ENCODE measurements at regions not wholly inside any gene's neighbourhood (a gene's known extent, or its start where the extent isn't known, plus 50 kb on each side); places are given as distances from the start of the nearest gene placed in this dataset.

DNA sequence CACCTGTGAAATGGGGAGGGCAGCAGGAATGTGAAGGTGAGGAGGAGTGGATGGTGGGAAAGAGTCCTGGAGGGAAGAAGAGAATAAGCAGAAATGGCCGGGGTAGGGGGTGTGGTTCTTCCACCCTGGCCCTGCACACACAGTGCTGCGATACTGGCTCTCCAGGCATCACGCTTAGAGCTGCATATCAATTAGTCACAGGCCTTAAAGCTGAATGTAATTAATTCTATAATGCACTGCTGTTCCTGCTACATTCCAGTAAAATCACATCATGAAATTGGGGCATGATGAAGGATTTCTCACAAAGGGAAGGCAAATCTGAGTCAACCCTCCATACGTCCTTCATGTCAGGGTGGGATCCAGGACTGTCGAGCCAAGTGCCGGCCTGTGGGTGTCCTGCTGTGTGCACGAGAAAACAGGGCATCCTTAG lies 566.1 kb downstream of the BCL11B start (continued):
- TF ChIP-seq, protein P1, sequence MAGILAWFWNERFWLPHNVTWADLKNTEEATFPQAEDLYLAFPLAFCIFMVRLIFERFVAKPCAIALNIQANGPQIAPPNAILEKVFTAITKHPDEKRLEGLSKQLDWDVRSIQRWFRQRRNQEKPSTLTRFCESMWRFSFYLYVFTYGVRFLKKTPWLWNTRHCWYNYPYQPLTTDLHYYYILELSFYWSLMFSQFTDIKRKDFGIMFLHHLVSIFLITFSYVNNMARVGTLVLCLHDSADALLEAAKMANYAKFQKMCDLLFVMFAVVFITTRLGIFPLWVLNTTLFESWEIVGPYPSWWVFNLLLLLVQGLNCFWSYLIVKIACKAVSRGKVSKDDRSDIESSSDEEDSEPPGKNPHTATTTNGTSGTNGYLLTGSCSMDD (CRISPR knock-in tag; IDR thresholded peaks at IDR 0.05), result no peak
- no peak for TF ChIP-seq JARID2 (CRISPR knock-in tag; IDR thresholded peaks at IDR 0.05; ENCODE audit: insufficient replicate concordance)
- TF ChIP-seq, protein P2, sequence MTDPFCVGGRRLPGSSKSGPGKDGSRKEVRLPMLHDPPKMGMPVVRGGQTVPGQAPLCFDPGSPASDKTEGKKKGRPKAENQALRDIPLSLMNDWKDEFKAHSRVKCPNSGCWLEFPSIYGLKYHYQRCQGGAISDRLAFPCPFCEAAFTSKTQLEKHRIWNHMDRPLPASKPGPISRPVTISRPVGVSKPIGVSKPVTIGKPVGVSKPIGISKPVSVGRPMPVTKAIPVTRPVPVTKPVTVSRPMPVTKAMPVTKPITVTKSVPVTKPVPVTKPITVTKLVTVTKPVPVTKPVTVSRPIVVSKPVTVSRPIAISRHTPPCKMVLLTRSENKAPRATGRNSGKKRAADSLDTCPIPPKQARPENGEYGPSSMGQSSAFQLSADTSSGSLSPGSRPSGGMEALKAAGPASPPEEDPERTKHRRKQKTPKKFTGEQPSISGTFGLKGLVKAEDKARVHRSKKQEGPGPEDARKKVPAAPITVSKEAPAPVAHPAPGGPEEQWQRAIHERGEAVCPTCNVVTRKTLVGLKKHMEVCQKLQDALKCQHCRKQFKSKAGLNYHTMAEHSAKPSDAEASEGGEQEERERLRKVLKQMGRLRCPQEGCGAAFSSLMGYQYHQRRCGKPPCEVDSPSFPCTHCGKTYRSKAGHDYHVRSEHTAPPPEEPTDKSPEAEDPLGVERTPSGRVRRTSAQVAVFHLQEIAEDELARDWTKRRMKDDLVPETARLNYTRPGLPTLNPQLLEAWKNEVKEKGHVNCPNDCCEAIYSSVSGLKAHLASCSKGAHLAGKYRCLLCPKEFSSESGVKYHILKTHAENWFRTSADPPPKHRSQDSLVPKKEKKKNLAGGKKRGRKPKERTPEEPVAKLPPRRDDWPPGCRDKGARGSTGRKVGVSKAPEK (CRISPR knock-in tag; IDR thresholded peaks at IDR 0.05; ENCODE audit: borderline replicate concordance), result no peak

DNA sequence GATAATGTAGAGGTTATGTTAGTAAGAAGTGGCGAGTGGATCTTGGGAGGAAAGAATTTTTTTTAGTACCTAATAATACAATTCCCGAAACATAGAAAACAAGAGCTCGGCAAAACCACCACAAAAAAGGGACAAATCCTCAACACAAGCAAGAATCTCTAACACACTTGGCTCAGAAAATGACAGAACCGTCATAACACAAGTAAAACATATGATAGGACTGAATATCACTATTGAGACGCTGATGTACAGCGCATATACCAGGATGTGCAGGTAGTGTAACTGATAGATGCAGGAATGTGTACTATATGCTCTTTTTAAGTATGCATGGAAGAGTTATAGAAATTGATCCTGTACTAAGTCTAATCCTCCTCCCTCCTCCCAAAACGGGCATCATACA lies 564.5 kb downstream of the BCL11B start:
- no TSS peak for BruUV-seq (replicated peaks)
- ATAC-seq, result no peak

More for the DNA sequence above, 564.5 kb downstream of the BCL11B start:
- CTCF ChIA-PET (ENCODE audit: low intra/inter-chr PET ratio, low total read pairs), result no interaction called here
- in situ Hi-C loops (cut with HindIII; ENCODE audit: extremely low pct_ligation_motif_present, low pct_unique_long_range_greater_than_20kb), result no loop called here
- H3K36me3 ChIP-seq (replicated peaks in 1 of 2; ENCODE audit: control insufficient read depth in 1 of 2, insufficient read depth in 2 of 2, low read length in 2 of 2), result no peaks in the 10 kb centered on the region
- no peak overlapping the region for H3K27ac ChIP-seq (ENCODE audit: extremely low read length, insufficient read depth, low read length)
- no peaks in the 10 kb centered on the region for H4K20me1 ChIP-seq (ENCODE audit: insufficient read depth, low read length)
- no peaks in the 10 kb centered on the region for H3K79me2 ChIP-seq (ENCODE audit: insufficient read depth, low read length)
- TF ChIP-seq HMGA1 (CRISPR knock-in tag; conservative IDR thresholded peaks at IDR 0.05) (no peak), ZNF256 (CRISPR knock-in tag; conservative IDR thresholded peaks at IDR 0.05) (no peak), ARNT (IDR thresholded peaks at IDR 0.05) (no peak), ZNF709 (CRISPR knock-in tag; IDR thresholded peaks at IDR 0.05) (no peak), ZNF136 (CRISPR knock-in tag; IDR thresholded peaks at IDR 0.05; ENCODE audit: low read depth) (no peak), NCOA5 (CRISPR knock-in tag; IDR thresholded peaks at IDR 0.05) (no peak), CBX1 (IDR thresholded peaks at IDR 0.05; ENCODE audit: low read depth) (no peak)
- TF ChIP-seq, protein P3, sequence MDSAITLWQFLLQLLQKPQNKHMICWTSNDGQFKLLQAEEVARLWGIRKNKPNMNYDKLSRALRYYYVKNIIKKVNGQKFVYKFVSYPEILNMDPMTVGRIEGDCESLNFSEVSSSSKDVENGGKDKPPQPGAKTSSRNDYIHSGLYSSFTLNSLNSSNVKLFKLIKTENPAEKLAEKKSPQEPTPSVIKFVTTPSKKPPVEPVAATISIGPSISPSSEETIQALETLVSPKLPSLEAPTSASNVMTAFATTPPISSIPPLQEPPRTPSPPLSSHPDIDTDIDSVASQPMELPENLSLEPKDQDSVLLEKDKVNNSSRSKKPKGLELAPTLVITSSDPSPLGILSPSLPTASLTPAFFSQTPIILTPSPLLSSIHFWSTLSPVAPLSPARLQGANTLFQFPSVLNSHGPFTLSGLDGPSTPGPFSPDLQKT (CRISPR knock-in tag; IDR thresholded peaks at IDR 0.05; ENCODE audit: borderline replicate concordance), result no peak
- H3K9me3 ChIP-seq (ENCODE audit: low read length), result peaks cover 9% of the 10 kb centered on the region; the same call in 1 of the 2 replicates
- no peak overlapping the region for H3K9ac ChIP-seq (ENCODE audit: insufficient read depth, low read depth, low read length)
- FAIRE-seq (no peak), DNase-seq (ENCODE audit: low spot score) (no peak)
- H2AFZ ChIP-seq (ENCODE audit: low read length), result no peak overlapping the region
- no peak overlapping the region for H3K4me3 ChIP-seq (replicated peaks in 1 of 3; ENCODE audit: insufficient read depth in 1 of 3, low read depth in 2 of 3, low read length in 3 of 3)
- no peak overlapping the region for H3K4me2 ChIP-seq (ENCODE audit: low read depth, low read length)
- POLR2A ChIA-PET, result no interaction called here
- 20% methylated on average over 7 of the region's 7 CpGs for WGBS (ENCODE audit: low lambda C conversion rate)
- intact Hi-C loops (cut with micrococcal nuclease; ENCODE audit: unreplicated experiment), result no loop called here
- no peaks in the 10 kb centered on the region for H3K4me1 ChIP-seq (ENCODE audit: insufficient read depth, low read length)
- H3K27me3 ChIP-seq (ENCODE audit: control insufficient read depth in 1 of 2, insufficient read depth in 2 of 2, low read length in 2 of 2), result no peaks in the 10 kb centered on the region

All from HepG2 (cell line).